Parathyroid adenoma (tissue), 2 donors: ENCODE measurements at regions not wholly inside any gene's neighbourhood (a gene's known extent, or its start where the extent isn't known, plus 50 kb on each side); places are given as distances from the start of the nearest gene placed in this dataset.

Experiments used
- H2AFZ ChIP-seq: fragments of 300-600 bp; sonication (generic); one replicate; pipeline ENCODE4 v1.7.0; 2017; ENCODE audit warnings: antibody characterized with exemption, mild to moderate bottlenecking
- H3K27ac ChIP-seq: fragments of 300-600 bp; sonication (generic); one replicate; pipeline ENCODE4 v1.7.0; 2017
- H3K27me3 ChIP-seq: fragments of 300-600 bp; sonication (generic); one replicate; pipeline ENCODE4 v1.7.0; 2017; ENCODE audit warnings: low read length; ENCODE audit not compliant: control insufficient read depth, insufficient read depth
- H3K36me3 ChIP-seq: fragments of 300-600 bp; sonication (generic); one replicate; pipeline ENCODE4 v1.7.0; 2017; ENCODE audit warnings: low read length; ENCODE audit not compliant: control insufficient read depth, insufficient read depth
- H3K4me1 ChIP-seq: fragments of 300-600 bp; sonication (generic); one replicate; pipeline ENCODE4 v1.7.0; 2017; ENCODE audit warnings: control low read depth
- H3K4me2 ChIP-seq: fragments of 300-600 bp; sonication (generic); one replicate; pipeline ENCODE4 v1.7.0; 2017; ENCODE audit warnings: low read length
- H3K4me3 ChIP-seq: fragments of 300-600 bp; sonication (generic); one replicate; pipeline ENCODE4 v1.7.0; 2017; ENCODE audit warnings: low read depth, low read length
- H3K79me2 ChIP-seq: fragments of 300-600 bp; sonication (generic); one replicate; pipeline ENCODE4 v1.7.0; 2017; ENCODE audit warnings: control low read depth
- H3K9ac ChIP-seq: fragments of 300-600 bp; sonication (generic); one replicate; pipeline ENCODE4 v1.7.0; 2017; ENCODE audit warnings: mild to moderate bottlenecking
- H3K9me3 ChIP-seq: fragments of 300-600 bp; sonication (generic); one replicate; pipeline ENCODE4 v1.7.0; 2017; ENCODE audit warnings: low read length; ENCODE audit not compliant: control insufficient read depth
- TF ChIP-seq, protein P1 (sequence below): fragments of 300-600 bp; sonication (generic); IDR thresholded peaks from one replicate; pipeline ENCODE4 v1.7.0; 2017; ENCODE audit warnings: antibody characterized with exemption, mild to moderate bottlenecking
- donor health status: primary hyperparathyroidism.

DNA sequence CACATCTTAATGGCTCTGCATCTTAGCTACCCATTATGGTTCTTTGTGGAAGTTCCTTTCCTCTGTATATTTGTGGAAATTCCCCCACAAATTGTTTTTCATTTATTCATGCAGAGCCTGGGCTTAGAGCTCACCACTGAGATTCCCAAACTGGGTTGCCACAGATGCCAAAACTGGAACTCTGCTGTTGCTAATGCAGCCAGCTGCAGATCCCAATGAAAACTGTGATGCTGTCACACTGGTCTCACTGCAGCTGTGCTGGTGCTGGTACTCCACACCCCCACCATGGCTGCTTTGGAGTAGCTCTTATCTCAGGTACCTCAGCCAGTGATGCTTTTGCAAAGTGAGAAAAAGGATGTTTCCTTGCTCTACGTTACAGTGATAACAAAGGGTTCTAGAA lies 87.7 kb downstream of the DCK start:
- Histone ChIP-seq H3K79me2 (no peaks in the 10 kb centered on the region), H3K27me3 (no peaks in the 10 kb centered on the region), H2AFZ (no peak overlapping the region), H3K4me3 (no peak overlapping the region), H3K9me3 (no peaks in the 10 kb centered on the region), H3K36me3 (no peaks in the 10 kb centered on the region), H3K4me1 (no peaks in the 10 kb centered on the region), H3K4me2 (no peak overlapping the region), H3K27ac (no peak overlapping the region), H3K9ac (no peak overlapping the region)
- TF ChIP-seq, protein P1, sequence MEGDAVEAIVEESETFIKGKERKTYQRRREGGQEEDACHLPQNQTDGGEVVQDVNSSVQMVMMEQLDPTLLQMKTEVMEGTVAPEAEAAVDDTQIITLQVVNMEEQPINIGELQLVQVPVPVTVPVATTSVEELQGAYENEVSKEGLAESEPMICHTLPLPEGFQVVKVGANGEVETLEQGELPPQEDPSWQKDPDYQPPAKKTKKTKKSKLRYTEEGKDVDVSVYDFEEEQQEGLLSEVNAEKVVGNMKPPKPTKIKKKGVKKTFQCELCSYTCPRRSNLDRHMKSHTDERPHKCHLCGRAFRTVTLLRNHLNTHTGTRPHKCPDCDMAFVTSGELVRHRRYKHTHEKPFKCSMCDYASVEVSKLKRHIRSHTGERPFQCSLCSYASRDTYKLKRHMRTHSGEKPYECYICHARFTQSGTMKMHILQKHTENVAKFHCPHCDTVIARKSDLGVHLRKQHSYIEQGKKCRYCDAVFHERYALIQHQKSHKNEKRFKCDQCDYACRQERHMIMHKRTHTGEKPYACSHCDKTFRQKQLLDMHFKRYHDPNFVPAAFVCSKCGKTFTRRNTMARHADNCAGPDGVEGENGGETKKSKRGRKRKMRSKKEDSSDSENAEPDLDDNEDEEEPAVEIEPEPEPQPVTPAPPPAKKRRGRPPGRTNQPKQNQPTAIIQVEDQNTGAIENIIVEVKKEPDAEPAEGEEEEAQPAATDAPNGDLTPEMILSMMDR = no peak

DNA sequence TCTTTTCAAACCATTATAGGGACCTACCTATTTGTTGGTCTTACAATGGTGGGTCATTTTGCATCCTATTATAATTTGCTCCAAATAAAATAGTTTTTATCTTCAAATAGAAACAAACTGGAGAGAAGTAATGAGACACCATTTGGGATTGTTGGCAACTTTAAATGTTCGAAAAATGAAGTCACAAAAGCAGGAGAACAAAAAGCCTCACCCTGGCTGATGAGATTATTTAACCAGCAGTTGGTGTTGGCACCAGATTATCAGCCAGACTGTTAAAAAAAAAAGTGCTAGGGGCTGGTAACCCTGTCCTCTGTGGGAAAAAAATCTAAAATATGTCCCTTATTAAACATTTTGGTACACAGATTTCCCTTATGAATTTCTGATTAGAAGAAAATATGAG lies 100.3 kb downstream of the DCK start:
- Histone ChIP-seq H3K4me2 (no peak overlapping the region), H3K27ac (no peak overlapping the region), H3K27me3 (no peaks in the 10 kb centered on the region), H3K36me3 (no peaks in the 10 kb centered on the region), H3K9ac (no peak overlapping the region), H3K4me3 (no peak overlapping the region), H2AFZ (no peak overlapping the region), H3K4me1 (no peaks in the 10 kb centered on the region), H3K9me3 (no peaks in the 10 kb centered on the region), H3K79me2 (no peaks in the 10 kb centered on the region)
- TF ChIP-seq, protein P1 = no peak

DNA sequence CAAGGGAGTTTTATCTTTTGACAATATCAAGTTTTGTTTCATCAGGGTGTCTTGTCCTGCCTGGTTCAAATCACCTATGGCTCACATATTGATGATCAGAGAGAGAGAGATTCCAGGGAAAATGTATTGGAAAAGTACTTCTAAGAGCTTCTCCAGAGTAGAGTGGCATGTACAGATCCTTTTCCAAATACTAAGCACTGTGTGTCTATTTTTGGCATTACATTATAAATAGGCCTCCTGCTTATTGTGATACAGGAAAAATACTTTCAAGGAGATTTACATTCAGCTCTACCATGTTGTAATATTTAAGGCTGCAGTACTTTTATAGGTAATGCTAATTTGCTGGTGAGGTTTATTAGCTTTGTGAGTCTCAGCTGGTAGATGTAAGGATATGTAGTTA lies 100.8 kb downstream of the DCK start:
- Histone ChIP-seq H3K9ac (no peak overlapping the region), H3K9me3 (no peaks in the 10 kb centered on the region), H2AFZ (no peak overlapping the region), H3K79me2 (no peaks in the 10 kb centered on the region), H3K36me3 (no peaks in the 10 kb centered on the region), H3K27ac (no peak overlapping the region), H3K4me1 (no peaks in the 10 kb centered on the region), H3K4me3 (no peak overlapping the region), H3K4me2 (no peak overlapping the region), H3K27me3 (no peaks in the 10 kb centered on the region)
- TF ChIP-seq, protein P1 = no peak

DNA sequence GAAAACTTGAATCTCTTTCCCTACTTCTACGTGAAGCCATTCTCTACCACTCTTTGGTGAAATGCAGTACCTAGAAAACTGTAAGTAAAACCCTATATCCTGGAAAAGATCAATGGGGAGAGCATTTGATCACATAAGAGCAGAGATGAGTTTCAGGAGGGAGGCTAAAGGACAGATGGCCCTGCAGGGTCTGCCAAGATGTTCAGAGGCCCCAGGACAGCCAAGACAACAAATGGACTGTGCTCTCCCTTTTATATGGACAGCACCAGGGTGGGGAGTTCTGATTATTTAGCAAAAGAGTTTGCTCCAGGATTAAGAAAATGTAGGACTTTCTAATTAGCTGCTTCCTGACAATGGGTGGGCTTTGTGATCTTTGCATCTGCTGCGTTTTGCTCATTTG lies 101.7 kb downstream of the DCK start:
- Histone ChIP-seq H3K79me2 (no peaks in the 10 kb centered on the region), H3K27ac (no peak overlapping the region), H3K36me3 (no peaks in the 10 kb centered on the region), H3K9me3 (no peaks in the 10 kb centered on the region), H3K4me2 (no peak overlapping the region), H3K27me3 (no peaks in the 10 kb centered on the region), H3K4me3 (no peak overlapping the region), H3K4me1 (no peaks in the 10 kb centered on the region), H2AFZ (no peak overlapping the region), H3K9ac (no peak overlapping the region)
- TF ChIP-seq, protein P1 = no peak

DNA sequence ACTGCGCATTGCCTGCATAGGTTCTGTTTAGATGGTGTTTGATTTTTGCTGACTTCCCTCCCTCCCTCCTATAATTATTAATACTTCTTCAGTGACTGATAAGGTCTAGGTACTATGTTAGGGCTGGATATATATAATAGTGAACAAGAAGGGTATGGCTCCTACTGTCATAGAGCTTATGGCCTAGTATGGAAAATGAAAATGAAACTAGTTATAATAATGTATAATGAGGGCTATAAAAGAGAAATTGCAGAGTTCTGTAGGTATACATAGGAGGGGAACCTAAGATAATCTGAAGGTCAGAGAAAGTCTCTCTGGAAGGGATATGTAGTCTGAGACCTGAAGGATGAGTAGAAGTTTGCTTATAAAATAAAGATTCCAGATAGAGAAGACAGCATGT lies 102.1 kb downstream of the DCK start:
- H3K4me2 ChIP-seq = no peak overlapping the region
- no peaks in the 10 kb centered on the region for H3K9me3 ChIP-seq
- no peak overlapping the region for H3K27ac ChIP-seq
- no peaks in the 10 kb centered on the region for H3K4me1 ChIP-seq
- H3K9ac ChIP-seq = no peak overlapping the region
- H3K36me3 ChIP-seq = no peaks in the 10 kb centered on the region
- TF ChIP-seq, protein P1 = no peak
- H2AFZ ChIP-seq = no peak overlapping the region
- H3K4me3 ChIP-seq = no peak overlapping the region
- no peaks in the 10 kb centered on the region for H3K27me3 ChIP-seq
- H3K79me2 ChIP-seq = no peaks in the 10 kb centered on the region
